Gastrocnemius medialis (tissue), 4 donors: ENCODE measurements at regions not wholly inside any gene's neighbourhood (a gene's known extent, or its start where the extent isn't known, plus 50 kb on each side); places are given as distances from the start of the nearest gene placed in this dataset.

Experiments
- ATAC-seq, 2 donors: fragments of 150-250 bp; one replicate each; pipeline ENCODE4 v1.9.1; 2016
- DNase-seq, 2 donors: peaks; one replicate each; pipeline ENCODE4 v3.0.0-alpha.2; 2019
- H3K27ac ChIP-seq, 4 donors: fragments of 200-600 bp; sonication (generic); 1 replicate in 1 of 4; 2 replicates in 3 of 4; pipeline ENCODE4 v1.5.1; 2016 to 2018; ENCODE audit warnings: mild to moderate bottlenecking in 2 of 4, moderate library complexity in 1 of 4
- H3K27me3 ChIP-seq, 3 donors: fragments of 200-600 bp; sonication (generic) in 2 of 3; 1 replicate in 1 of 3; 2 replicates in 2 of 3; pipeline versions ENCODE4 v1.5.1 to v1.6.0; 2016 to 2019; ENCODE audit warnings: mild to moderate bottlenecking in 1 of 3, moderate library complexity in 1 of 3
- H3K36me3 ChIP-seq, 2 donors: fragments of 200-600 bp; sonication (generic) in 1 of 2; one replicate each; pipeline ENCODE4 v1.5.1; 2017 to 2018
- H3K4me1 ChIP-seq, 2 donors: fragments of 200-600 bp; sonication (generic) in 1 of 2; one replicate each; pipeline ENCODE4 v1.5.1; 2016 to 2017; ENCODE audit warnings: mild to moderate bottlenecking in 2 of 2
- H3K4me3 ChIP-seq, 4 donors: fragments of 200-600 bp; sonication (generic) in 3 of 4; 1 replicate in 1 of 4; 2 replicates in 3 of 4; pipeline ENCODE4 v1.5.1; 2016 to 2019; ENCODE audit warnings: mild to moderate bottlenecking in 2 of 4
- H3K9me3 ChIP-seq, 3 donors: fragments of 200-600 bp; sonication (generic) in 2 of 3; 1 replicate in 1 of 3; 2 replicates in 2 of 3; pipeline ENCODE4 v1.5.1; 2016 to 2019
- POLR2A ChIP-seq, 2 donors: fragments of 450-650 bp; IDR thresholded peaks; one replicate each; pipeline ENCODE4 v1.6.1; 2017; ENCODE audit warnings: antibody characterized with exemption in 2 of 2, mild to moderate bottlenecking in 2 of 2, moderate library complexity in 2 of 2
- in situ Hi-C, 4 donors: fragments of 200-750 bp; cut with MboI; loops; one replicate each; pipeline versions ENCODE4 v1.15.0 to v1.8.0; 2017; ENCODE audit warnings: low sequenced_read_pairs in 4 of 4
- intact Hi-C: fragments of 100-400 bp; cut with DNase I; formaldehyde crosslinking; loops from one replicate; pipeline ENCODE4 v1.15.1; 2023; ENCODE audit warnings: low total_unique reads
- TF ChIP-seq, protein P1 (sequence below), 5 experiments: fragments of 450-650 bp in 3 of 5; fragments of 200-600 bp in 2 of 5; sonication (generic) in 2 of 5; IDR thresholded peaks in 4 of 5; conservative IDR thresholded peaks in 1 of 5; 1 replicate in 4 of 5; 2 replicates in 1 of 5; pipeline ENCODE4 v1.5.1; 2016 to 2019; ENCODE audit warnings: antibody characterized with exemption in 5 of 5, mild to moderate bottlenecking in 3 of 5, moderate library complexity in 3 of 5

DNA sequence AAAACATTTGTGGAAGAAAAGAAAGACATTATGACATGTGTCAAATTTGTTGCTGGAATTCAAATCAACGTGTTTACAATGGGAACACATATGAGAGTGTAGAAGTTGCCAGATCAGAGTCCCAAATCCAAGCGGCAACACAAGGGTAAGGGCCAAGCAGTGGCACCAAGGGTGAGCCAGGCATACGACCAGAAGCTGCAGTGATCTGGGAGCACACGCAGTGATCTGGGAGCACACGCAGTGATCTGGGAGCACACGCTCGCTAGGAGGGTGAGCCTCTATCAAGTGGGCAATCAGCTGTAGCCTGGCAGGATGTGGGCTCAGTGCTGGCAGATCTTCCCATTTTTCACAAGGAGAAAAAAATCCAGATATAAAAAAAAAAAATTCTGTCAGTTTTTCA is 148.2 kb downstream of the TLE3 start:
- Histone ChIP-seq H3K4me3 (no peak overlapping the region), H3K4me1 (no peaks in the 10 kb centered on the region), H3K36me3 (no peaks in the 10 kb centered on the region), H3K27me3 (no peaks in the 10 kb centered on the region), H3K9me3 (no peaks in the 10 kb centered on the region), H3K27ac (no peak overlapping the region)
- in situ Hi-C loops: no loop called here
- intact Hi-C loops: no loop called here
- no peak for ATAC-seq
- no peak for DNase-seq
- TF ChIP-seq POLR2A (IDR thresholded peaks at IDR 0.05): no peak
- TF ChIP-seq, protein P1, sequence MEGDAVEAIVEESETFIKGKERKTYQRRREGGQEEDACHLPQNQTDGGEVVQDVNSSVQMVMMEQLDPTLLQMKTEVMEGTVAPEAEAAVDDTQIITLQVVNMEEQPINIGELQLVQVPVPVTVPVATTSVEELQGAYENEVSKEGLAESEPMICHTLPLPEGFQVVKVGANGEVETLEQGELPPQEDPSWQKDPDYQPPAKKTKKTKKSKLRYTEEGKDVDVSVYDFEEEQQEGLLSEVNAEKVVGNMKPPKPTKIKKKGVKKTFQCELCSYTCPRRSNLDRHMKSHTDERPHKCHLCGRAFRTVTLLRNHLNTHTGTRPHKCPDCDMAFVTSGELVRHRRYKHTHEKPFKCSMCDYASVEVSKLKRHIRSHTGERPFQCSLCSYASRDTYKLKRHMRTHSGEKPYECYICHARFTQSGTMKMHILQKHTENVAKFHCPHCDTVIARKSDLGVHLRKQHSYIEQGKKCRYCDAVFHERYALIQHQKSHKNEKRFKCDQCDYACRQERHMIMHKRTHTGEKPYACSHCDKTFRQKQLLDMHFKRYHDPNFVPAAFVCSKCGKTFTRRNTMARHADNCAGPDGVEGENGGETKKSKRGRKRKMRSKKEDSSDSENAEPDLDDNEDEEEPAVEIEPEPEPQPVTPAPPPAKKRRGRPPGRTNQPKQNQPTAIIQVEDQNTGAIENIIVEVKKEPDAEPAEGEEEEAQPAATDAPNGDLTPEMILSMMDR (IDR thresholded peaks at IDR 0.05 in 4 of 5, conservative IDR thresholded peaks at IDR 0.05 in 1 of 5): no peak

DNA sequence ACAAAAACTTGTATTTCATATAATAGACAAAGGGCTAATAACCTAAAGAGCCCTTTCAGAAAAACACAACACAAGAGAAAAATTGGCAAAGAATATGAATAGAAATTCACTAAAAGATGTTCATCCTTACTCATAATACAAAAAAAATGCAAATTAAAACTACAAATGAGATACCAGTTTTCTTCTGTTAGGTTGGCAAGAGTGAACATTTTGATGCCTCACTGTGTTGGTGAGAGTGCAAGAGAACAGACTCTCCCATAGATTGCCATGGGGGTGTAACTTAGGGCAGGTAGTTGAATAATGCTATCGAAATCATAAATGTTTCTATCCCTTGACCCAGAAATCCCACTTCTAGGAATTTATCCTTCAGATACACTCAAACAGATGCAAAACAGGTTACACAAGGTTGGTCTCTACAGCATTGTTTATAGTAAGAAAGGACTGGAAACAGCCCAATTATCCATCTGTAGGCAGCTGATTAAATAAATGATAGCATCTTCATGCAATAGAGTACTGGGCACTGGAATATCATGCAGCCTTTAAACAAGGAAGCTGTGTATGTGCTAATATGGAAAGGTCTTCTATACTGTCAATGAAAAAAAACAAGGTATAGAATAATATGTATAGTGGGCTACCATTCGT is 146.3 kb downstream of the TLE3 start:
- TF ChIP-seq, protein P1 (IDR thresholded peaks at IDR 0.05 in 4 of 5, conservative IDR thresholded peaks at IDR 0.05 in 1 of 5): no peak
- no peak for TF ChIP-seq POLR2A (IDR thresholded peaks at IDR 0.05)
- Histone ChIP-seq H3K4me3 (no peak overlapping the region), H3K36me3 (no peaks in the 10 kb centered on the region), H3K9me3 (no peaks in the 10 kb centered on the region), H3K4me1 (no peaks in the 10 kb centered on the region), H3K27me3 (no peaks in the 10 kb centered on the region), H3K27ac (no peak overlapping the region)
- in situ Hi-C loops (no loop called here), intact Hi-C loops (no loop called here)
- DNase-seq (no peak), ATAC-seq (no peak)

DNA sequence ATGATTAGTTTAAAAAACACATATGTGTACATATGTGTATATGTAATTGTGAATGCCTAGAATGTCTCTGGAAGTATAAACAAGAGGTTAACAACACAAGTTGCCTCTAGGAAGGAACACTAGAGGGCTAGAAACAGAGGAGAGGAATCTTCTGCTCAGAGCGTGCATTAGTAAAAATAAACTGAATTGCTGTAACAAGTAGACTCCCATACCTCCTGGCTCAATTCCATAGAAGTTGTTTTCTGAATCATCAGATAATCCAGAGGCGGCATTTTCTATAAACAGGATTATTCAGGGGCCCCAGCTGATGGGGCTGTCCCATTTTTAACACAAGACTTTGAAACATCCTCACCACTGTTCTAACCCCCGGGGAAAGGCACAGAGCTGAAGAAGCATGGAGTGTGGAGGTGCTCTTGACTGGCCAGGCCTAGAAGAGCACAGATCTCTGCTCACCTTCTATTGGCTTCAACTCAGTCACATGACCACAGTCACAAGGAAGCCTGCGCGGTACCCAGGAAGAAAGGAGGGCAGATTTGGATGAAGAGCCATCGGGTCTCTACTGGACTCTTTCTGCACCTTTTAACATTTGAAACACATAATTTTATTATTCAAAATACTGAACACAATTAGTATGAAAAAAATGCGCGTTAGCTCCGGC is 145.7 kb downstream of the TLE3 start:
- Histone ChIP-seq H3K36me3 (no peaks in the 10 kb centered on the region), H3K27me3 (no peaks in the 10 kb centered on the region), H3K4me3 (no peak overlapping the region), H3K9me3 (no peaks in the 10 kb centered on the region), H3K4me1 (no peaks in the 10 kb centered on the region), H3K27ac (no peak overlapping the region)
- ATAC-seq (no peak), DNase-seq (no peak)
- TF ChIP-seq POLR2A (IDR thresholded peaks at IDR 0.05): no peak
- TF ChIP-seq, protein P1 (IDR thresholded peaks at IDR 0.05 in 4 of 5, conservative IDR thresholded peaks at IDR 0.05 in 1 of 5): no peak
- in situ Hi-C loops: no loop called here
- intact Hi-C loops: no loop called here

DNA sequence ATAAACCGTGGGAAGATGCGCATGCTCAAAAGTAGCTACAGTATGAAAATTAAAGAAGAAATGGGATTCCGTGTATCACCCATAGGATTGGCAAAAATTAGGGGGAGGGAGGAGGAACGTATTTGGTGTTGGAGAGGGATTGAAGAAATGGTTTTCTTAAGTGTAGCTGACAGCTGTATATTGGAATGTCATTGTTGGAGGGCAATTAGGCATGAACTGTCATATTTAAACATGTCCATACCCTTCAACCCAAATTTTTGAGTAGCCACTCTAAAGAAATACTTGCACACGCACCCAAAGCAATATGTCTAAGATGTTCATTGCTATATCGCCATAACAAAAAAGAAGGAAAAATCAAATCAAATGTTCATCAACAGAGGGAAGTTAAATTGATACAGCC is 144.7 kb downstream of the TLE3 start:
- no peak for ATAC-seq
- H3K9me3 ChIP-seq: no peaks in the 10 kb centered on the region
- H3K4me1 ChIP-seq: no peaks in the 10 kb centered on the region
- H3K27me3 ChIP-seq: no peaks in the 10 kb centered on the region
- in situ Hi-C loops (no loop called here), intact Hi-C loops (no loop called here)
- H3K36me3 ChIP-seq: no peaks in the 10 kb centered on the region
- no peak for DNase-seq
- no peak overlapping the region for H3K4me3 ChIP-seq
- H3K27ac ChIP-seq: no peak overlapping the region
- TF ChIP-seq, protein P1 (IDR thresholded peaks at IDR 0.05 in 4 of 5, conservative IDR thresholded peaks at IDR 0.05 in 1 of 5): no peak
- TF ChIP-seq POLR2A (IDR thresholded peaks at IDR 0.05): no peak
